ENCODE measurements at regions not wholly inside any gene's neighbourhood (a gene's known extent, or its start where the extent isn't known, plus 50 kb on each side); places are given as distances from the start of the nearest gene placed in this dataset.

DNA sequence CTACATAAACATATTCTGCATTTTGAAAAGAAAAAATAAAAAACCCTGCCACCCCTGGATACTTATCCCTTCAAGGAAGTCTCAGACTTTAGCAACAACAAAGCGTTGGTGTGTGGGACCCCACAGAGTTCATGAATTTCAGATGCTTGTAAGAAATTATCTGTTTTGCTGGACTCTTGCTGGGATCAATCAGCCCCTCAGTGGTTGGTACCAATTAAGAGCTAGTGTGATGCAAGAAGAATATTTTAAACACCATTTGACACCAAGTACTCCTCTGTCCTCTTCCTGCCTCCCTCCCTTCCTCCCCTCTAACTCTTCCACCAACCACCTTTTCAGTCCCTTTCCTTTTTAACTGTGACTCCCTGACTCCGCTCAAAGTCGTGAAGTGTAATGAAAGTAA, 51.5 kb downstream of the SST start:
- DNase-seq (ENCODE audit: low spot score), result peak; percentile 33

DNA sequence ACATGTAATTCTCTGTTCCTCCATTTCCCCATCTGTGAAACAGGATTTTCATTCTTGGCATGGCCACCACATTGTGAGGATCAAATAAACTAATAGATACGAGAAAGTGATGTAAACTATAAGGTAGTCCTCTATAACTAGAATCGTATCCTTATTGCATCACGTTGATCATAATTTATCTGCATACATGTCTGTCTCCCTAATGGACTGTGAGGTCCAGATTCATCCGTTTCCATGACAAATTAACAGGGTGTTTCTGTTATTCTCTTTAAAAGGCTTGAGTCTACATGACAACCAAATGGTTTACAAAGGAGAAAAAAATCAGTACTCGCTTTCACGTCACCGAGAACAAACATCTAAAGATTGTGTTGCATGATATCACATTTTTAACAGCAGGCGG, 53.0 kb downstream of the SST start:
- no peak for DNase-seq (ENCODE audit: low spot score)

DNA sequence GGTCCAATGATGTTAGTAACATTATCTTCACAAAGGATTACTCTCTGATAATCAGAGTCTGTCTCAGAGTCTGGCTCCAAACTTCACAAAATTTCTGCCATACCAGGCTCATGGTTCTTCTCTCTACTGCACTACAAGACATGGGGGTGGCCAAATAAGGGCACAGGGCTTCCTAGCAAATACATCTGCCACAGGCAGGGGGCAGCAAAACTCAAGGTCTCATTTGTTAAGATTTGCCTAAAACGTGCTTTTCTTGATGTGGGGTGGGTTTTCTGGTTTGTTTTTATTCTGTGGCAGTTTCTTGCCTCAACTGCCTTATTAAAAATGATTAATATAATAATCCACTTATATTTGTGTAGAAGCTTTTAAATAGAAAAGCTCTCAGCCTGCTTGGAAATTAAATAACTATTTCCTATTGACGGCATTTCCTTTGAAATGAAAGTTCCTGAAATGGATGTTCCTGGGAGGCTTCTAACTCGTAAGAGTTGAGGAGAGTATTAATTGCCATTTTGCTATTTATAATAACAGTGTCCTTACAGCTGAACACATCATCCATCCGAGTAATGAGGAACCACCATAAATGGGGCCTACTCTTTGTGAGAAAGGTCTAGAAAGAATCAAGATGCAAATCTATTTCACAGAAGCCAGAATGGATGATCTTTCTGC, 53.8 kb downstream of the SST start:
- DNase-seq (ENCODE audit: low spot score), result peak; percentile 78

DNA sequence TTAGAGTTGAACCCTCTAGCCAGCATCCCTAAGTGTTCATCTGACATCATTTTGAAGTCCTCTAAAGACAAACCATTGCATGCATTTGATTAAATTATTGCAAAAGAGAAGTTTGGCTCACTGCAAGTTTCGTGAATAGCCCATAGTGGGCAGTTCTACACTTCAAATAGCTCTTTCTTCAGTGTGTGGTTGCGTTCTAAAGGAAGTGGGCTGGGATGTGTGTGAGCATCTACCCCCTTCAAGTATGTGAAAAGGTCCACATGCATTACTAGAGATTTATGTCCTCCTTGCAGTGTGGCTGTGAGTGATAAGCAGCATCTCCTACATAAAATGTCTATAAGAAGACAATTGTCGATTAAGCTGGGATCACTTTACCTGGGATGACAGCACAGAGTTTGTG, 54.6 kb downstream of the SST start:
- no peak for DNase-seq (ENCODE audit: low spot score)

DNA sequence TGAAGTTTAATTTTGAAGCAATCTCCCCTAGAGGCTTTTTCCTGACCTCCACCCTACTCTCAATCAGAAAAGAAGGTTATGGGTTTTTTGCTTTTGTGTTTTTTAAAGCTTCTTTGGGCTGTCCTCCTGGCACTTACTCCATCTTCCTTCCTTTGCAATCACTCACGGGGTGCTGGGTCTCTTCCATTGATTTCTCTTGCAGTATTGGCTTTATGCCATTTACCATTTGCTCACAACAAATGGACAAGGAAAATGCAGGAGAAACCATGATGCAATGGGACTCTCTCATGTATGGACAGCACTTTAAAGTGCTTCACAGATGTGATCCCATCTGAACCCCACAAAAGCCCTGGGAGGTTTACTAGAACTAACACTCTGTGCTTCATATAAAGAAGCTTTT, 57.5 kb downstream of the SST start:
- DNase-seq (ENCODE audit: low spot score), result no peak

DNA sequence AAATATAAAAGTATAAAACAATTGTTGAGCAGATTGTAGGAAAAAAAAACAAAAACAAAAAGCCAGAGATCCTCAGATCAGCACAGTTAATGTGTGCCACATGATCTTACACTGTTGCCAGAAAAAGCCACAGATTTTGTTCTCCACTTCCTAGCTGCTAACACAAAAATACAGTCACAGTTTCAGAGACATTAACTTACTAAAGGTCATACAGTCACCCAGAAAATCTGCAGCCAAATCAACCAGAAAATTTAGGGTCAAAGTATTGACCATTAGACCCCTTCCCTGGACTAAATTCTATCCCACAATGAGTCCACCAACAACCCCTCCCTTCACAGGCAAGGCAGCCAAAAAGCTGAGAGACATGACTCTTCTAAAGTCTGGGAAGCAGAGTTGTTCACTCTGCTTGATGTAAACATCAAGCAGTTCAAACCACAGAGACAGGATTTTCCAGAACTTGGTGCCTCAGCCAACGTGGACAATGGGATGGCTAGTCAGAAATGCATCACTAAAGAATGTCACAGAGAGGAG, 59.1 kb downstream of the SST start:
- no peak for DNase-seq (ENCODE audit: low spot score)

DNA sequence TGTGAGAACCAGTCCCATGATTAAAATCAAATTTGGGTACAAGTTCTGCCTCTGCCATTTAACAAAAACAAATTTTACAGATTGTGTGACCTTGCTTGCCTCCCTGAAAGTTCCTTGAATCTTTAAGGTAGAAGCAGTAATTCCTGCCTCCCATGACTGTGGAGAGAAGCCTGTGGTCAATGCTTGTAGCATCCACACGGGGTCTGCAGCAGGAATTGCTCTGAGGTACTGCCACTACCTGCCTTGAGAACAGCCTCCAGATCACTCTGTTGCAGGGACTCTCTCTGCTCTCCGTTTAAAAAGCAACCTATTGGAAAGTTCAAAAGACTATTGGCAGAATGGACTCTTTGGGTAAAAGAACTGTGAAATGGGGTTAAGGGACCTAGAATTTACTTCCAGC, 75.9 kb downstream of the SST start:
- peak; percentile 27 for DNase-seq (ENCODE audit: low spot score)

DNA sequence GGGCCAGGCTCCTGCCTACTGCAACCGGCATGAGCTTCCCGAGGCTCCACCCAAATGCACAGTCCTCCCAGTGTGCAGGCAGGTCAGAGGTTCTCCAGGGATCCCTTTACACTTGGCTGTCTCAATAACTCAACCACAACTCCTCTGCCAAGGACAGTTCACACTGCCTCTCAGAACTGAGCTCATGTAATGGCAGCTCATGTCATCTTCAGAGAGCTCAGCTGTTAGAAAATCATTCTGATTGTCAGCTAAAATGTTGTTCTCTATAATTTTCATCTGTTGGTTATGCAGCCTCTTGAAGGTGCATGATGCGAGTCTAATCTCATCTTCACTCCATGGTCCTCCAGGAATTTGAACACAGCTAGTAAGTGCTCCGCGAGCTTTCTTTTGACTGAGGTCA, 76.7 kb downstream of the SST start:
- DNase-seq (ENCODE audit: low spot score), result no peak

DNA sequence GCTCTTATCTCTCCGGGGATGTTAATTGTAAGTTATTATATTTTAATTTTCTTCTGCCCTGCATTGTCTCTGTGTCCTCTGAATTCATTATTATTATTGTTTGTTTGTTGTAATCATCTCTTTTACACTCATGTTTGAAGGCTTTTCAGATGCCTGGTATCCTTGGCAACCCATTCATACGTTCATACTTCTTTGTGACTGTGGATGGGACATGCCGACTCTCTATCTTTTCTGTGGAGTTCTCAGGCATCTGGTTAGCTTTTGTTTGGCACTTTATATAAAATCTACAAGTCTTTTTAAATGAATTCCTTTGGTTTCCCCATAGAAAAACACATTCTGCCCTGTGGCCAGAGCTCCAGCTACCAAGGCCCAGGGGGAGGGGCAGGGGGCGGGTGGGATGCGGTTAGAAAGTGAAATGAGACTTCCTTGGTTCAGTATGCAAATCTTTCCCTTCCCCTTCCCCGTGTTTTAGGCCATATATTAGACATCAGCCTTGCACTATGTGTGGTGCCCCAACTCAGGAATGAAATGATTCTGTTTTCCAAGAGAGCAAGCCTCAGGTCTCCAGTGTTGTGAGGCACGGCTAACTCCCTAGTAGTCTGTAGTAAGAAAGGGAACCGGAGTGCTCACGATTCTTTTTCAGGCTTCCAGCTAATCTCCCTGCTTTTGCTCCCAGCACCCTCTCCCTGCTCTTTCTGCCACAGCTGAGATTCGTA, 79.2 kb downstream of the SST start:
- no peak for DNase-seq (ENCODE audit: low spot score)

DNA sequence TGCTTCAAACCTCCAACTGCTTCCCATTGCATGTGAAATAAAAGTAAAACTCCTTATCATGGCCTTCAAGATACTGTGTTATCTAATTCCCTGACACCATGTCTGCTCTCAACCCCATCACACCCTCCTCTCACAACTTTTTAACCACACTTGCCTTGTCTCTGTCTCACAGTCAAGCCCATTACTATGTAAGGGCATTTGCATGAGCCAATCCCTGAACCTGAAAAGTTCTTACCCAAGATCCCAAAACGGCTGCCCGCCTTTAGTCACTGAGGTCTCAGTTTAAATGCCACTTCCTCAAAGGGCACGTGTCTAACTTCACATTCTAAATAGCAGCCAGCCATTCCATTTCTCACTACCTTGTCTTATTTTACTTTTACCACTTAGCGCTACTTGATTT, 83.1 kb downstream of the SST start:
- no peak for DNase-seq (ENCODE audit: low spot score)

DNA sequence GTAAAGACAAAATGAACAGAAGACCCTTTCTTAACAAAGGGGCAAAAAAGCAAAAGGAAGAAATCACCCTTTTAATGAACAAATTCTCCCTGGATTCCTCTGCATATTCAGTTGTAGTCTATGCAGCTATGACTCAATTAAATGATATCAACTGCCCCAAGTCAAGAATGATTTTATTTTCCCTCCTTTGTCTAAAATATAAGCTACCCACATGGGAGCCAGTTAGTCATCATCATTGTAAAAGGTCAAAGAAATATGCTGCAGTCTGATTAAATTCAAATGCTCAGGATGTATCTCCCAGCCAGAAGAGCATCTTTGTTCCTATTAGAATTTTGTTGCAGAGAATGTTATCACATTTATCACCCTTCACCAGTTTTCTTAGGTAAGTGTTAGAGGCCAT, 84.0 kb downstream of the SST start:
- no peak for DNase-seq (ENCODE audit: low spot score)

DNA sequence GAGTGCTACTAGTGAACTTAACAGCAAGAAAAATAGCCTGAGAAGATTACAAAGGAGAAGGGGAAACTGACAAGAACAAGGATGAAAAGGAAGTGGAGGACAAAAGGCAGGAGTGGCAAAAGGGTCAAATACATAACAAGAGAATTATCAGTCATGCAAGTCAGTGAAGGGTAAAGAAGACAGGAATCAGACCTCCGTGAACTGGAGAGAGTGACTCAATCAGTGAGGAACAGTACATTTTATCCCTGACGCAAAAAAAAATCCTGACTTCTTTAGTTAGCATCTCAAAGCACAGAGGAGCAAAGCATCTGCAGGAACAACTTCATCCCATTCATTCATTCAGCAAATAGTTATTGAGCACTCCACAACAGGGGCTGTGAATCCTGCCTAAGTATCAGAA, 97.8 kb downstream of the SST start:
- no peak for DNase-seq (ENCODE audit: low spot score)

DNA sequence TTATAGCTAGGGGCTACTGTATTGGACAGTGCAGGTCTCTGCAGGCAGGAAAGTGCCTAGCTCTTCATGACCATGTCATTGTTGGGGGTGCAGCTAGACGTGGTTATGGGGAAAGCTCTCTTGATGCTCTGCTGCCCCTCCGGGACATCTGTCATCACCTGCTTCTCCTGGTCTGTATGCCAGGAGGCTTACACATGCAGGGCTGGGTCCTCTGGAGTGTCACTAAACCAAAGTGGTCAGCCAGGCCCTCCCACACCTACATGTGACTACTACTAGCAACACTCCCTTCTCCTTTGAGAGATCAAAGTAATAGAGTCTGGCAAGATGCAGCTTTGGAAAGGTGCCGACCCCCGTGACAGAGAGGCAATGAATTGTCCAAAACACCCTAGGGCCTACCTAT, 98.5 kb downstream of the SST start:
- no peak for DNase-seq (ENCODE audit: low spot score)

DNA sequence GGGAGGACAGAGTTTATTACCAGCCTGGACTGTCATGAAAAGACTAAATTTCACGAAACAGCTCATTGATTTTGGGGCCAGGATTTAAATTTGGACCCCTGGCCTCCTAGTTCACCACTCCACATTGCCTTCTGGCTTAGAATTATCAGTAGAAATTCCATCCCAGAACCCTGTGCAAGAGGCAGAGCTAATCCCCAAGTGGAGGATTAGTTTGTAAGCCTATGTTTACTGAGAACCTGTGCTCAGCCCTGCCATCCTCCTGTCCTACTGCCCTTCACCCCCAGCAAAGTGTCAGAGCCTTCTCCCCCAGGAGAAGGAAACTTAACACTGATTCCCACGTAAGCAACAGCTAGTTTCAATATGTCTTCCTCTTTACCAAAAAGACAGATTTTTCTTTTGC, 99.4 kb downstream of the SST start:
- DNase-seq (ENCODE audit: low spot score), result no peak

DNA sequence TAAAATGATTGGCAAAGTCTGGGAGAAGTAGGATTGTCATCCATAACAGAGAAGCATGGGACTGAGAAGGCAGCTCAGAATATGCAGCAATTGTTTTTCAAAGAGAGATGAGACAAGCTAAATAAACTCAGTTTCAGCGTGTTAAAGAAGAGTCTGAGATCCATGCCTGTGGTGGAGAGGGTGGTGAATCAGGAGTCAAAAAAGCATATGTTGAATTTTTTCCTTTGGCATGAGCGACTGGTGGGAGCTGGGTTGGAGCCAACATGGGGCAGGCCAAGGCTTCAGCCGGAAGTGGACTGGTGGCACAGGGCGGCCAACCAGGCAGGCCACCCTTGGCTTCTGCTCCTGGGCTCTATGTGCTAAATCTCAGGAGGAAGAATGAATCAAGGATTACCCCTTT, 102.0 kb downstream of the SST start:
- DNase-seq (ENCODE audit: low spot score), result no peak

DNA sequence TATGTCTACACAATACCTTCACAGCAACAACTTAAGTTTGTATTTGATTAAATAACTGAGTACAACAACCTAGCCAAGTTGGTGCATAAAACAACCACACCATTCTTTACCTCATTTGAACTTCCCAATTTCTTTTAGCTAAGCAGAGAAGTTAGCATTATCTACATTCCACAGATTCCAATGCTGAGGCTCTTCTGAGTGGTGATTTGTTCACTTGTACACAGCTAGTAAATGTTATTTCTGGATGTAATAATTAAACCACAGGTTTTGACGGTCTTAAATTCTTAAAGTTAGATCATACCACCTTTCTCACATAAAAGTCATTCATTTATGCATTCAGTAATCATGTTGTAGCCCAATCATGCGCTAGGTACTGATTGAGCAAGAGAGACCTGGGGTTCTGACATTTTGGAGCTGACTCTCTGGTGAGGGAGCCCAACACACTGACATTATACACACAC, 102.5 kb downstream of the SST start:
- DNase-seq (ENCODE audit: low spot score), result peak; percentile 22

DNA sequence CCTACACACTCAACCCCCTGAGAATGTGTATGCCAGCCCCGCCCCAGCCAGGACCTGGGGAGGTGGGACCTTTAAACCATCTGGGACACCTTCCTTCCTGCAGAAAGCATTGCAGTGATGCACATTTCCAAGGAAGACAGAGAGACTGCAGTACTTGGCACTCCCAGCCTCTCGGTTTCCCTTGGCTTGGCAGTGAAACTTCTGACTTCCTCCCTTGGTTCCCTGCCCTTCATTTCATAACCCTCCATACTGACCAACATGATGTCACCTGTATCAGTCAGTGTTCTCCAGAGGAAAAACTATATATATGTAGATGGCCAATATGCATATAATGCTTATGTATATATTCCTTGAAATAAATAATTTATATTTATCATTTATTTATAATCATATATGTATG, 103.2 kb downstream of the SST start:
- no peak for DNase-seq (ENCODE audit: low spot score)

DNA sequence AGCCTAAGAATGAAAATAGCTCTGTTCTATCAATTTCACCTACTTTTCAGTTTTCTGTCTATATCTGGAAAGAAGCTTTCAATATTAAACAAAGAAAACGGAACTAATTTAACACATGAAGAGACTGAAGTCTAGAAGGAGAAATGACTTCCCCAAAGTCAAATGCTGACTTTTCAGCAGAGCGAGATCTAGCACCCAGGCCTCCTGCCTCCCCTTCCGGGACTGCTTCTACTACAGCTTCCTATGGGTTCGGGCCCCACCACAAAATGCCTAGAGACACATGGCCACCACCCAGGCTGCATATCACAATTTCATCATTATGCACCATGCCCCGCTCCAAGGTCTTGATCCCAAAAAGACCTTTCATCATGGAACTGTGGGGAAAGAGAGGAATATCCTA, 104.5 kb downstream of the SST start:
- DNase-seq (ENCODE audit: low spot score), result no peak

DNA sequence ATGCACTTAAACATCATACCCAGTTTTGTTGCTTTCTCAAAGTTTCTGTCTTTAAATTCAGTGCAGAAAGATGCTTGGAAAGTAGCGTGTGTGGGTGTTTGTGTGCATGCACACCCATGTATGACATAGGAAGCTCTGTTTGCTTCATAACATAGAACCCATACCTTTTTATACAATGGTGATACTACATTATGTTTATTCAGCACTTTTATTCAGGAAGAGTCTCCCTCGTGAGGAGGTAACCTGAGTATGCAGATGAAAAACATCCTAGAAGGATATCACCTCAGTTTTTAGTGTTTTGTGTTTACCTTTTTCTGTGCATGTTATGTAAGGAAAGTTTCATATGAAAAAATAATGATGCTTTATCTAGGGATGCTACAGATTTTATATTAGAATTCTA, 111.2 kb downstream of the SST start:
- no peak for DNase-seq (ENCODE audit: low spot score)

DNA sequence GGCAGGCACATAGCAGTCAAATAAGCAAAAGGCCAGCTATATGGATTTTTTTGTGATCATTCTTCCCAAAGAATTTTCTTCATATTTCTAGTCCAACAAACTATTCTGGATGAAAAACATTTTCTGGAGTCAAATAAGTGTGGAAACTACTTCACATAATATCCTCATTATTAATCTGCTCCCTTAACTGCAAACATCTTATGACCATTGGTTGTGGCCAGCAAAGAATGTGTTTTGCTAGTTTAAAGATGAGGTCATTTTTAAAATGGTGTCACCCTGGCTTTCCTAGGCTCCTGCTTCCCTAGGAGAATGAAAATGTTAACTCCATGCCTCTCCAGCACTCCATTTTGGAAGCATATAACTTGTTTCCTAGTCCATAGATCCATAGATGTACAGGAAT, 118.8 kb downstream of the SST start:
- no peak for DNase-seq (ENCODE audit: low spot score)

DNA sequence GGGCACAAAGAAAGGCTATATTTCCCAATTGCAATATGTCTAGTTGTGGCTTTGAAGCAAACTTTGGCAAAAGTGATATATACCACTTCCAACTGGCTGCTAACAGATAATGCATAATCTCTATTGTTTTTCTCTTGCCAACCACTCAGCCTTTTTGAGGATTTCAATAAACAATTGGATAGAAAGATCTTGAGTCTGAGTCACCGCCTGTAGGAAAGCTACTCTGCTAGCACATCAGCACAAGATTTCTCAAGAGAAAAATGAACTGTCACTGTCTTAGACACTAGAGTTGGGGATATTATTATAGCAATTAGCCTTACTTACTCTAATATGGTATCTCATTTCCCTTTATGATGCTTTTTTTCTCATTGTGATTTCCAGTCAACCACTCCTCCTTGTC, 119.7 kb downstream of the SST start:
- no peak for DNase-seq (ENCODE audit: low spot score)

DNA sequence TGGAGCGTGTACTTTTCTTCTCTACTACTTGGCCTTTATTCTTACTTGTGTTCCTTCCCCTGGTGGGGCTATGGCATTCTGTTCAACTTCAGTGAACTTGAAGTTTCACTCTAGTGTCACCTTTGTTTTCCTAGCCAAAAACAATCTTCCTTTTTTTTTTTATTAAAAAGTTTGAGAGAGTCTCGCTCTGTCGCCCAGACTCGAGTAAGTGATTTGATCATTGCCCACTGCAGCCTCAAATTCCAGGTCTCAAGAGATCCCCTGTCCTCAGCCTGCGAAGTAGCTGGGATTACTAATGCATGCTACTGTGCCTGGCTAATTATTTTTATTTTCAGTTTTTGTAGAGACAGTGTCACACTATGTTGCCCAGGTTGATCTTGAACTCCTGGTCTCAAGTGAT, 124.8 kb downstream of the SST start:
- no peak for DNase-seq (ENCODE audit: low spot score)

DNA sequence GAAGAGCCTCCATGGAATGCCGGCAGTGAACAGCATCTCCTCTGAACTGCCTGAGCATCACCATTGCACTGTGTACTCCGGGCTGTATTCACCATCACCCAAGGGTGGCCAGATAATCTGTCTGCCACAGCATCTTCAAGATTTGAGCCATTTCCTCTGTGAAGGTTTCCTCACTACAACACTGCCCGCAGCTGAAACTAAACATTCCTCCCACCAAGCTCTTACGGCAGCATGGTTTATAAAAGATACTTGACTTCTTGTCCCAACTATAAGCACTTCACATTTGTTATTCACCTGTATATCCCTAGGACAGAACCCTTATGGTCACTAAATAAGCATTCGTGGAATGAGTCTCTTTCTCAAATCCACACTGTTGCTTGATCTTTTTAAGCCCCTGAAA, 125.9 kb downstream of the SST start:
- DNase-seq (ENCODE audit: low spot score), result no peak

DNA sequence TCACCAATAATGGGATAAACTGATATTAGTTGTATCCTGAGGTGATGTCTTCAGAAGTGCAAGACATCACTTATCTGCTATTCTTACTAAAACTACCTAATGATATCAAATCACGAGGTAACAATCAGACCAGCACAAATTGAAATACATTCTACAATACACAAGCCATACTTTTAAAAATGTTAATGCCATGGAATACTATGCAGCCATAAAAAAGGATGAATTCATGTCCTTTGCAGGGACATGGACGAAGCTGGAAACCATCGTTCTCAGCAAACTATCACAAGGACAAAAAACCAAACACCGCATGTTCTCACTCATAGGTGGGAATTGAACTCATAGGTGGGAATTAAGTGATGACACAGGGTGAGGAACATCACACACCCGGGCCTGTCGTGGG, 129.3 kb downstream of the SST start:
- DNase-seq (ENCODE audit: low spot score), result no peak
